GM12878 (cell line): ENCODE measurements at regions not wholly inside any gene's neighbourhood (a gene's known extent, or its start where the extent isn't known, plus 50 kb on each side); places are given as distances from the start of the nearest gene placed in this dataset.

Experiments
- BHLHE40 ChIP-seq, 2 experiments: fragments of 450-650 bp in 1 of 2; IDR thresholded peaks; 2 replicates each; pipeline ENCODE4 v1.6.1; 2011 to 2017; ENCODE audit warnings: low read depth in 2 of 2, borderline replicate concordance in 1 of 2, improper control_type of control experiment in 1 of 2, low read length in 1 of 2, mild to moderate bottlenecking in 1 of 2
- CBX5 ChIP-seq: sonication (generic); IDR thresholded peaks from 2 replicates; pipeline ENCODE4 v1.6.1; 2016; ENCODE audit warnings: low read depth, moderate library complexity, mild to moderate bottlenecking, inconsistent platforms
- ETV6 ChIP-seq, 2 experiments: fragments of 450-650 bp in 1 of 2; IDR thresholded peaks in 1 of 2; conservative IDR thresholded peaks in 1 of 2; 2 replicates each; pipeline ENCODE4 v1.6.1; 2014; ENCODE audit warnings: antibody characterized with exemption in 1 of 2, borderline replicate concordance in 1 of 2, low read depth in 1 of 2, mild to moderate bottlenecking in 1 of 2, moderate library complexity in 1 of 2
- IKZF1 ChIP-seq: fragments of 450-650 bp; conservative IDR thresholded peaks from 2 replicates; pipeline ENCODE4 v1.6.1; 2017; ENCODE audit warnings: antibody characterized with exemption, mild to moderate bottlenecking
- JUND ChIP-seq: IDR thresholded peaks from 2 replicates; pipeline ENCODE4 v1.6.1; 2012; ENCODE audit warnings: low read depth, mild to moderate bottlenecking, low read length, improper control_type of control experiment, moderate library complexity
- LARP7 ChIP-seq: fragments of 450-650 bp; IDR thresholded peaks from 2 replicates; pipeline ENCODE4 v1.6.1; 2017; ENCODE audit warnings: mild to moderate bottlenecking
- MYC ChIP-seq: IDR thresholded peaks from 2 replicates; pipeline ENCODE4 v1.6.1; 2011; ENCODE audit warnings: mild to moderate bottlenecking, low read length, moderate library complexity, inconsistent platforms; ENCODE audit not compliant: insufficient read depth, insufficient replicate concordance, insufficient read length, severe bottlenecking
- NR2C1 ChIP-seq: fragments of 450-650 bp; IDR thresholded peaks from 2 replicates; pipeline ENCODE4 v1.6.1; 2017; ENCODE audit warnings: antibody characterized with exemption, mild to moderate bottlenecking, moderate library complexity
- NR2F1 ChIP-seq: fragments of 450-650 bp; conservative IDR thresholded peaks from 2 replicates; pipeline ENCODE4 v1.6.1; 2017; ENCODE audit warnings: mild to moderate bottlenecking
- NRF1 ChIP-seq: conservative IDR thresholded peaks from 2 replicates; pipeline ENCODE4 v1.6.1; 2011; ENCODE audit warnings: mild to moderate bottlenecking, low read depth, low read length, improper control_type of control experiment
- POLR2AphosphoS5 ChIP-seq: IDR thresholded peaks from 2 replicates; pipeline ENCODE4 v1.6.1; 2011; ENCODE audit warnings: mild to moderate bottlenecking, low read length, inconsistent platforms
- RCOR1 ChIP-seq: conservative IDR thresholded peaks from 2 replicates; pipeline ENCODE4 v1.6.1; 2012; ENCODE audit warnings: low read depth, low read length, improper control_type of control experiment
- SRF ChIP-seq, 2 experiments: IDR thresholded peaks; 2 replicates each; pipeline ENCODE4 v1.6.1; 2011; ENCODE audit warnings: low read depth in 2 of 2, low read length in 2 of 2, mild to moderate bottlenecking in 1 of 2, moderate library complexity in 1 of 2
- STAT3 ChIP-seq: IDR thresholded peaks from 2 replicates; pipeline ENCODE4 v1.6.1; 2011; ENCODE audit warnings: low read depth, low read length, improper control_type of control experiment
- ZNF207 ChIP-seq: fragments of 450-650 bp; IDR thresholded peaks from 2 replicates; pipeline ENCODE4 v1.6.1; 2014; ENCODE audit warnings: antibody characterized with exemption, mild to moderate bottlenecking, borderline replicate concordance
- TF ChIP-seq, protein P1 (sequence below), 3 experiments: IDR thresholded peaks in 2 of 3; conservative IDR thresholded peaks in 1 of 3; 2 replicates each; pipeline ENCODE4 v1.5.1; 2011; ENCODE audit warnings: low read depth in 3 of 3, low read length in 3 of 3, mild to moderate bottlenecking in 3 of 3, control low read depth in 2 of 3, moderate library complexity in 2 of 3, inconsistent platforms in 1 of 3, mixed read lengths in 1 of 3; ENCODE audit not compliant: control insufficient read depth in 2 of 3, insufficient read depth in 1 of 3; ENCODE audit errors: extremely low read depth in 1 of 3
- TF ChIP-seq, protein P2 (sequence below): fragments of 450-650 bp; IDR thresholded peaks from 2 replicates; pipeline ENCODE4 v1.6.1; 2017; ENCODE audit warnings: mild to moderate bottlenecking, moderate library complexity
- TF ChIP-seq, protein P3 (sequence below): fragments of 450-650 bp; IDR thresholded peaks from 2 replicates; pipeline ENCODE4 v1.6.1; 2016; ENCODE audit warnings: mild to moderate bottlenecking
- TF ChIP-seq, protein P4 (sequence below): fragments of 450-650 bp; IDR thresholded peaks from 2 replicates; pipeline ENCODE4 v1.6.1; 2017; ENCODE audit warnings: low read depth, mild to moderate bottlenecking, moderate library complexity

DNA sequence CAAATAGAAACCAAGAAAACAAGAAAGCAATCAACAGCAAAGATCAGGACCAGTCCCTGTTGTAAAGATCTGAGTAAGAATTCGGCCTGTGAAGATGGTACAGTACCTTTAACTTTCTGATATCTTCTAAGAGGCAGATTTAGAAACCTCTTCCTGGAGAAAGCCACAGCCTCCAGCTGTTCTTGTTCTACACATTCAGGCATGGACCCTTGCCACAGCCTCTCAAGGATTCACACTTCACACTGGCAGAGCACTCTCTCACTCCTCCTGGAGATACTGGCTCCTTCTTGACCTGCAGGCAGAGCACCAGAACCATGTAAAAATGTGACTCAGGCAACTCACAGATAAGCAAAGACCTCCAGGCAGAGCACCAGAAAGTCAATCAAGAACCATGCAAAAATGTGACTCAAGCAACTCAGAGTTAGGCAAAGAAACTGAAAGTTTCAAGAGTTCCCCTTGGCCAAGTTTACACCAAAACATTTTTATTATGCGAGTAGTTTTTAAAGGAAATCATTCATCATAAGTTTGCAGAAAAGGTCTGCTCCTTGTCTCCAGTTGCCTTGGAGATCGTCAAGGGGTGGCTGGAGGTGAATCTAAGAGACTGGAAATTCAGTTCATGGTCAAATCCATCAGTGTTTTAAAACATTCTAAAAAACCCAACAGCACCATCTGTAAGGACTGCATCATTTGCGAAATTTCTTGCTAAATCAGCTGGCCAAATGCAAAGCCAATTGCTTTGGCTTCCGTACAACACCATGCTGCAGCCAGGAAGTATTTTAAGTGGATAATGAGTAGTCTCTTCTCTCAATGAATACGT lies 119.3 kb upstream of the MDM1 start (continued):
- TF ChIP-seq, protein P1, sequence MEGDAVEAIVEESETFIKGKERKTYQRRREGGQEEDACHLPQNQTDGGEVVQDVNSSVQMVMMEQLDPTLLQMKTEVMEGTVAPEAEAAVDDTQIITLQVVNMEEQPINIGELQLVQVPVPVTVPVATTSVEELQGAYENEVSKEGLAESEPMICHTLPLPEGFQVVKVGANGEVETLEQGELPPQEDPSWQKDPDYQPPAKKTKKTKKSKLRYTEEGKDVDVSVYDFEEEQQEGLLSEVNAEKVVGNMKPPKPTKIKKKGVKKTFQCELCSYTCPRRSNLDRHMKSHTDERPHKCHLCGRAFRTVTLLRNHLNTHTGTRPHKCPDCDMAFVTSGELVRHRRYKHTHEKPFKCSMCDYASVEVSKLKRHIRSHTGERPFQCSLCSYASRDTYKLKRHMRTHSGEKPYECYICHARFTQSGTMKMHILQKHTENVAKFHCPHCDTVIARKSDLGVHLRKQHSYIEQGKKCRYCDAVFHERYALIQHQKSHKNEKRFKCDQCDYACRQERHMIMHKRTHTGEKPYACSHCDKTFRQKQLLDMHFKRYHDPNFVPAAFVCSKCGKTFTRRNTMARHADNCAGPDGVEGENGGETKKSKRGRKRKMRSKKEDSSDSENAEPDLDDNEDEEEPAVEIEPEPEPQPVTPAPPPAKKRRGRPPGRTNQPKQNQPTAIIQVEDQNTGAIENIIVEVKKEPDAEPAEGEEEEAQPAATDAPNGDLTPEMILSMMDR (IDR thresholded peaks at IDR 0.05 in 2 of 3, conservative IDR thresholded peaks at IDR 0.05 in 1 of 3; ENCODE audit: control insufficient read depth in 2 of 3, extremely low read depth in 1 of 3, insufficient read depth in 1 of 3, low read depth in 3 of 3, low read length in 3 of 3), result no peak
- TF ChIP-seq, protein P2, sequence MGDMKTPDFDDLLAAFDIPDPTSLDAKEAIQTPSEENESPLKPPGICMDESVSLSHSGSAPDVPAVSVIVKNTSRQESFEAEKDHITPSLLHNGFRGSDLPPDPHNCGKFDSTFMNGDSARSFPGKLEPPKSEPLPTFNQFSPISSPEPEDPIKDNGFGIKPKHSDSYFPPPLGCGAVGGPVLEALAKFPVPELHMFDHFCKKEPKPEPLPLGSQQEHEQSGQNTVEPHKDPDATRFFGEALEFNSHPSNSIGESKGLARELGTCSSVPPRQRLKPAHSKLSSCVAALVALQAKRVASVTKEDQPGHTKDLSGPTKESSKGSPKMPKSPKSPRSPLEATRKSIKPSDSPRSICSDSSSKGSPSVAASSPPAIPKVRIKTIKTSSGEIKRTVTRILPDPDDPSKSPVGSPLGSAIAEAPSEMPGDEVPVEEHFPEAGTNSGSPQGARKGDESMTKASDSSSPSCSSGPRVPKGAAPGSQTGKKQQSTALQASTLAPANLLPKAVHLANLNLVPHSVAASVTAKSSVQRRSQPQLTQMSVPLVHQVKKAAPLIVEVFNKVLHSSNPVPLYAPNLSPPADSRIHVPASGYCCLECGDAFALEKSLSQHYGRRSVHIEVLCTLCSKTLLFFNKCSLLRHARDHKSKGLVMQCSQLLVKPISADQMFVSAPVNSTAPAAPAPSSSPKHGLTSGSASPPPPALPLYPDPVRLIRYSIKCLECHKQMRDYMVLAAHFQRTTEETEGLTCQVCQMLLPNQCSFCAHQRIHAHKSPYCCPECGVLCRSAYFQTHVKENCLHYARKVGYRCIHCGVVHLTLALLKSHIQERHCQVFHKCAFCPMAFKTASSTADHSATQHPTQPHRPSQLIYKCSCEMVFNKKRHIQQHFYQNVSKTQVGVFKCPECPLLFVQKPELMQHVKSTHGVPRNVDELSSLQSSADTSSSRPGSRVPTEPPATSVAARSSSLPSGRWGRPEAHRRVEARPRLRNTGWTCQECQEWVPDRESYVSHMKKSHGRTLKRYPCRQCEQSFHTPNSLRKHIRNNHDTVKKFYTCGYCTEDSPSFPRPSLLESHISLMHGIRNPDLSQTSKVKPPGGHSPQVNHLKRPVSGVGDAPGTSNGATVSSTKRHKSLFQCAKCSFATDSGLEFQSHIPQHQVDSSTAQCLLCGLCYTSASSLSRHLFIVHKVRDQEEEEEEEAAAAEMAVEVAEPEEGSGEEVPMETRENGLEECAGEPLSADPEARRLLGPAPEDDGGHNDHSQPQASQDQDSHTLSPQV, result no peak
- TF ChIP-seq RCOR1 (0 out of 2 replicates have a peak, but pooled peaks have one; percentile 56), NR2F1 (no peak), SRF (IDR thresholded peaks at IDR 0.05; ENCODE audit: low read depth in 2 of 2, low read length in 2 of 2) (no peak), STAT3 (0 out of 2 replicates have a peak, but pooled peaks have one; percentile 80), ZNF207 (no peak), POLR2AphosphoS5 (no peak), IKZF1 (peak; percentile 60), BHLHE40 (IDR thresholded peaks at IDR 0.05; ENCODE audit: borderline replicate concordance in 1 of 2, low read depth in 2 of 2, low read length in 1 of 2) (peak in 1 of 2 experiments; percentile 22; a peak in 1 of 4 replicates), CBX5 (no peak; the same call in none of the 2 replicates), NRF1 (no peak), LARP7 (no peak), JUND (no peak), ETV6 (conservative IDR thresholded peaks at IDR 0.05 in 1 of 2, IDR thresholded peaks at IDR 0.05 in 1 of 2; ENCODE audit: borderline replicate concordance in 1 of 2, low read depth in 1 of 2) (peak in 1 of 2 experiments; percentile 68; a peak in 1 of 4 replicates), MYC (no peak), NR2C1 (no peak)
- TF ChIP-seq, protein P3, sequence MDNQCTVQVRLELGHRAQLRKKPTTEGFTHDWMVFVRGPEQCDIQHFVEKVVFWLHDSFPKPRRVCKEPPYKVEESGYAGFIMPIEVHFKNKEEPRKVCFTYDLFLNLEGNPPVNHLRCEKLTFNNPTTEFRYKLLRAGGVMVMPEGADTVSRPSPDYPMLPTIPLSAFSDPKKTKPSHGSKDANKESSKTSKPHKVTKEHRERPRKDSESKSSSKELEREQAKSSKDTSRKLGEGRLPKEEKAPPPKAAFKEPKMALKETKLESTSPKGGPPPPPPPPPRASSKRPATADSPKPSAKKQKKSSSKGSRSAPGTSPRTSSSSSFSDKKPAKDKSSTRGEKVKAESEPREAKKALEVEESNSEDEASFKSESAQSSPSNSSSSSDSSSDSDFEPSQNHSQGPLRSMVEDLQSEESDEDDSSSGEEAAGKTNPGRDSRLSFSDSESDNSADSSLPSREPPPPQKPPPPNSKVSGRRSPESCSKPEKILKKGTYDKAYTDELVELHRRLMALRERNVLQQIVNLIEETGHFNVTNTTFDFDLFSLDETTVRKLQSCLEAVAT, result no peak
- TF ChIP-seq, protein P4, sequence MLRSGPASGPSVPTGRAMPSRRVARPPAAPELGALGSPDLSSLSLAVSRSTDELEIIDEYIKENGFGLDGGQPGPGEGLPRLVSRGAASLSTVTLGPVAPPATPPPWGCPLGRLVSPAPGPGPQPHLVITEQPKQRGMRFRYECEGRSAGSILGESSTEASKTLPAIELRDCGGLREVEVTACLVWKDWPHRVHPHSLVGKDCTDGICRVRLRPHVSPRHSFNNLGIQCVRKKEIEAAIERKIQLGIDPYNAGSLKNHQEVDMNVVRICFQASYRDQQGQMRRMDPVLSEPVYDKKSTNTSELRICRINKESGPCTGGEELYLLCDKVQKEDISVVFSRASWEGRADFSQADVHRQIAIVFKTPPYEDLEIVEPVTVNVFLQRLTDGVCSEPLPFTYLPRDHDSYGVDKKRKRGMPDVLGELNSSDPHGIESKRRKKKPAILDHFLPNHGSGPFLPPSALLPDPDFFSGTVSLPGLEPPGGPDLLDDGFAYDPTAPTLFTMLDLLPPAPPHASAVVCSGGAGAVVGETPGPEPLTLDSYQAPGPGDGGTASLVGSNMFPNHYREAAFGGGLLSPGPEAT, result peak; percentile 26; the same call in 1 of the 2 replicates
